Epithelial cell of esophagus (primary cell): ENCODE measurements at regions not wholly inside any gene's neighbourhood (a gene's known extent, or its start where the extent isn't known, plus 50 kb on each side); places are given as distances from the start of the nearest gene placed in this dataset.
A peak's percentile ranks its signal among the peaks of the same experiment; 100 is the strongest.
"Not testable (repeated sequence)": the region's sequence is repeated elsewhere in the genome, so short reads cannot be mapped to it uniquely, and the experiment has no call there.

Experiments
- DNase-seq: peaks from one replicate; pipeline ENCODE4 v3.0.0; 2010; ENCODE audit warnings: low read depth
- H3K4me3 ChIP-seq: 2 replicates; pipeline ENCODE4 v1.5.1; 2011; ENCODE audit warnings: mild to moderate bottlenecking, low read length, control low read depth
- CTCF ChIP-seq: IDR thresholded peaks from 2 replicates; pipeline ENCODE4 v1.5.1; 2011; ENCODE audit warnings: low read depth, mild to moderate bottlenecking, low read length, control low read depth, inconsistent platforms; ENCODE audit not compliant: insufficient read depth; ENCODE audit errors: missing control alignments

DNA sequence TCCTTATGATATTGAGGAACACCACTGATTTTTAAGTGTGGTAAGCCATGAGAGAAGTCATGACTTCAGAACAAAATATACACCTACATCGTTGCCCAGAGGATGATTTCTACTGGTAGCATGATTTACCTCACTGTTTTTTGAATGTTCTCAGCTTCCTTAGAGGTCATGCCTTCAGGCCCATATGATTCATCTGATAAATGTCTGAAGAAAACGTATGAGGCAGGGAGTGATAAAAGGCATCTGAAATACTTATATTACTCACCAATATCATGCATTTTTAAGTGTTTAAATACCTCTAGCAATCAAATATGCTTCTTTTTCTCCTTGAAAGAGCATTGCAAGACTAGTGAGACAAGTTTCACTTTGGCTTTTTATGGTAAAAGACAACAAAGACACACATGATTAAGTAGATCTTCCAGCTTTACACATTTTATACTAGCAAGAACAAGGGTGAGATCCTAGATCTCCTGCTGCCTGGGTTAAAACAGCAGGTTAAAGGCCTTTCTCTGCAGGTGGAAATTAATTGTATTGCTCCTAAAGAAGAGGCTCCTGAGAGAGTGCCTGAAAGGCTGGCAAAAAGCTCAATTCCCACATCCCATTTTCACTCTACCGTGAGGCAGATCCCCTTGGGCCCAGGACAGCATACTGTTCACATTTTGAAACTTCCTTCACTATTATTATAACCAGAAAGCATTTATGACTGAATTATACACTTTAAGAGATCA lies 432.4 kb downstream of the SLITRK1 start:
- H3K4me3 ChIP-seq, result no peak overlapping the region
- DNase-seq, result peak; percentile 92
- TF ChIP-seq CTCF, result no peak

GRCh38 chr13:83440465-83440864 lies 441.8 kb downstream of the SLITRK1 start:
- H3K4me3 ChIP-seq, result no peak overlapping the region
- no peak for TF ChIP-seq CTCF
- peak; percentile 43 for DNase-seq

- DNase-seq, H3K4me3 ChIP-seq: not testable (repeated sequence)
Measured at GRCh38 chr13:83439464-83439863, 442.8 kb downstream of the SLITRK1 start.

DNA sequence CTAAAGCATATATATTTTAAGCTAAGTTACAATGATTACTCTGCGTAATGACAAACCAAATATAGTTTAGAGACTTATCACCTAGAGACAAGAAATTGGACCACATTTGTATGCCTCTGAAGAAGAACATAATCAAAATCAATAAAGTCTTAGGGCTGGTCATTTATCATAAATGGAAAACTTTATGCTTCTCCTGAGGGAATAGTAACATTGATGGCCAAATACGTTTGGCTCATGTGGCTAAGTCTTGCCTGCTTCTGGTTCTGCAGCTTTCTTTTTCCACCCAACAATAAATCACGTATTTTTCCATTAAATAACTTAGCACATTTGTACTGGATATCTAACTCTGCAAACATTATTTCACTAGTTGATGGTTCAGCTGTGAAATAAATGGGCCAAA lies 458.4 kb downstream of the SLITRK1 start:
- no peak for DNase-seq
- H3K4me3 ChIP-seq, result no peak overlapping the region
- no peak for TF ChIP-seq CTCF

GRCh38 chr13:83423381-83423780 lies 458.9 kb downstream of the SLITRK1 start:
- DNase-seq, result no peak
- no peak overlapping the region for H3K4me3 ChIP-seq
- no peak for TF ChIP-seq CTCF

- no peak overlapping the region for H3K4me3 ChIP-seq
- DNase-seq, result no peak
- no peak for TF ChIP-seq CTCF
Measured at GRCh38 chr13:83414393-83414792, 467.9 kb downstream of the SLITRK1 start.

GRCh38 chr13:83386609-83387008 lies 495.7 kb downstream of the SLITRK1 start:
- TF ChIP-seq CTCF, result no peak
- no peak for DNase-seq

More at GRCh38 chr13:83386609-83387008, 495.7 kb downstream of the SLITRK1 start:
- no peak overlapping the region for H3K4me3 ChIP-seq
